ENCODE measurements at regions not wholly inside any gene's neighbourhood (a gene's known extent, or its start where the extent isn't known, plus 50 kb on each side); places are given as distances from the start of the nearest gene placed in this dataset.

DNA sequence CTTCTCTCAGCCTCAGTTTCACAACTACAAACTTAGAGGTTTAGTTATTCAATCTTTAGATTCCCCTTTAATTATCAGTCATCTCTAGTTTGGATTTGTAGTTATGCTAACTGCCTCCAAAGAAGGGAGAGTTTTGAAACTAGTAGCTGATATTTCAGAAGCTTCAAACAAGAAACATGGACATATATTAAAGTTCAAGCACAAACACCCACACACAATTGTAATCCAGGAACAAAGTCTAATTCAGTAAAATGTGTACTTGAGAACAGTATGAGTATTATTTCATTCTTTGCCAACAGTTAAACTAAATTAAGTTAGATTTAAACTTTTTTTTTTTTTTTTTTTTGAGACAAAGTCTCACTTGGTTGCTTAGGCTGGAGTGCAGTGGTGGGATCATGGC, 71.2 kb upstream of the ABCA1 start:
- TF ChIP-seq EZH2 (IDR thresholded peaks at IDR 0.05) (no peak), POLR2AphosphoS5 (IDR thresholded peaks at IDR 0.05; ENCODE audit: borderline replicate concordance, low read depth, low read length) (no peak), FOXP2 (optimal IDR thresholded peaks at IDR 0.05; ENCODE audit: control extremely low read depth, extremely low read length, insufficient read depth) (no peak)

Measured in SK-N-MC (cell line).